ENCODE measurements at regions not wholly inside any gene's neighbourhood (a gene's known extent, or its start where the extent isn't known, plus 50 kb on each side); places are given as distances from the start of the nearest gene placed in this dataset.

DNA sequence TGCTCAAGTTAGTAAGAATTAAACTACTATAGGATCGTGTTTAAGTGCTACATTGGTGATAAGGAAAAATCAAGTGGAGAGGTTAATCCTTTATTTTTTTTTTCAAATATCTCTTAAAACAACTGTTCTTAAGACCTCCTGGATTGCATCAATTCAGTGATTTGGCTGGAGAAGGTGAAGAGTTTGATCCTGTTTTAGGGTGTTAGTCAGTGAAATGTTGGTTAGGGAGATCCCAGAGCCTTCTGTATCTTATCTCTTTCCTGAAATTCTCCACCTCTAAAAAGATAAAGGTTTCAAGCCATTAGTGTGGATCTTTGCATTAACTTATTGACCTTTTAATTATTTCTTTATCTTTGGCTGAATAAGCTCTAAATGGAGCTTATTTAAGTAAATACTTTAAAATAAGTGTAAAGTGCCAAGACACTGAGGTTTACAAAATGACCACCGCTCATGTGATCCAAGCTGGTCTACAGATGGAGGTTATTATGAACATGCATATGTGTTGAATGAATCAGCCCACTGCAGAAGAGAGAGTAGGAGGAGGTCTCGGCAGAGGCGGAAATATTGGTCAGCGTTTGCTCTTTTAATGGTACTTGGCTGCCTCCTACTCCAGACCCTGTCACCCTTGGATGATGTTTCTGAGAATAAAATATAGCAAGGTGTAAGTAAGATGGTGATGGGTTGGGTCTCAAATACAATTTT is 51.8 kb upstream of the BMPER start:
- no peak for DNase-seq (ENCODE audit: low spot score)

DNA sequence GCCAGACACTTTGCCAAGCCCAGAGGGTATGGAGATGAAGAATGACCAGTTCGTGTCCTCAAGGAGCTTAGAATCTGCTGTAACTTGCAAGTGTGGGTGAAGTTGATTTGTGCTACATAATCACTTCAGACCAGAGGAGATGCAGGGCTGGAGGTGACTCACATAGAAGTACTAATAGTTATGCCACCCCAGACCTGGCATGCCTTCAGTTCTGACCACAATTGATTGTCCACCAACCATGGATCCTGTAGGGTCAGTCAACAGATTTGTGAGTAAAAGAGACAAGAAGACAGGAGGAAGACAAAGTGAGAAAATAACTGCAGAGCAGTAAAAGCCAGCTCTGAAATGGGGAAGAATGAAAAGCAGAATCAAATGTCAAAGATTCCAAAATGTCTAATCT is 51.2 kb upstream of the BMPER start:
- no peak for DNase-seq (ENCODE audit: low spot score)

DNA sequence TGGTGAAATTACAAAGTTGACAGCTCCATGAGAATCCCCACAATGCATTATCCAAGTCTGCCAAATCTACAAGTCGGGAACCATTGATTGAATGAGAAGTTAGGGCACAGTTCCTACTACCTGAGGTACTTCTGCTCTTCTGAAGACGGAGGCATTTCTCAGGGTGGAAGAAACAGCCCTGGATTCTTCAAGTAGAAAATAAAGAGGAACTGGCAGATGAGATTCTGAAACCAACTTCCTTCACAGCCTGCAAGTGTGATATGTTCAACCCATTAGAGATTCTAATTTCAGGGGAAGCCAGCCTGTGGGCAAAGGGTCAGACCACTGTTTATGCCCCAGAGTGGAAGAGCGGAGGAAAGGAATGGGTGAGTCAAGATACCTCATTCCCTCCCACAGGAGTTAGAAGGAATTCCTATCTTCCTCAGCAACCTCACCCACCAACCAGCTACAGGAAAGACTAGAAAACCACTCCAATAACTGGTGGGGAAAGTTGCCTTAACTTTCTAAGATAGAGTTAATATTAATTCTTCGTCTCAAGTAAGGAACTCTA is 50.5 kb upstream of the BMPER start:
- no peak for DNase-seq (ENCODE audit: low spot score)
